H7 (cell line): ENCODE measurements at regions not wholly inside any gene's neighbourhood (a gene's known extent, or its start where the extent isn't known, plus 50 kb on each side); places are given as distances from the start of the nearest gene placed in this dataset.
A peak's percentile ranks its signal among the peaks of the same experiment; 100 is the strongest.

Experiments used
- DNase-seq: peaks from one replicate; pipeline ENCODE4 v3.0.0; 2012
- H3K27me3 ChIP-seq: 2 replicates; pipeline ENCODE4 v1.6.0; 2011; ENCODE audit warnings: mild to moderate bottlenecking, low read length; ENCODE audit not compliant: control insufficient read depth, insufficient read depth
- H3K36me3 ChIP-seq: replicated peaks from 2 replicates; pipeline ENCODE4 v1.5.1; 2011; ENCODE audit warnings: low read length; ENCODE audit not compliant: control insufficient read depth, insufficient read depth
- H3K4me3 ChIP-seq: 2 replicates; pipeline ENCODE4 v1.5.1; 2011; ENCODE audit warnings: low read depth, mild to moderate bottlenecking, control low read depth, low read length, moderate library complexity; ENCODE audit not compliant: insufficient read depth

GRCh38 chr3:120838441-120839091 is 69.4 kb upstream of the STXBP5L start:
- H3K27me3 ChIP-seq = no peaks in the 10 kb centered on the region
- no peak overlapping the region for H3K4me3 ChIP-seq
- H3K36me3 ChIP-seq = no peaks in the 10 kb centered on the region
- no peak for DNase-seq

DNA sequence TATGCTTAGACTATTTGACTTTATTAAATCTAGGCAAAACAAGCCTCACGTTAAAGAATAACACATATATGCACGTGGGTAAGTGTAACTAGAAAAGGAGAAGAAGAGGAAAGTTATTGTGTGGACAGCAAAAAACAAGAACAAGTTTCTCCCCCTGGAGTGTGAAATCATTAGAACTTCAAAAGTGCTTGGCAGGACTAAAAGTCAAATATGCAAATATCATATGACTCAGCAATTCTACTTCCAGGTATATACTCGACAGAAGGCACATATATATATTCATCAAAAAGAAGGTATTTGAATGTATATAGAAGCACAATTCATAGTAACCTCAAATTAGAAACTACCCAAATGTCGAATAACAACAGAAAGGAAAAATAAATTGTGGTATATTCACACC is 68.9 kb upstream of the STXBP5L start:
- no peak for DNase-seq
- Histone ChIP-seq H3K4me3 (no peak overlapping the region), H3K36me3 (no peaks in the 10 kb centered on the region), H3K27me3 (no peaks in the 10 kb centered on the region)

- Histone ChIP-seq H3K27me3 (no peaks in the 10 kb centered on the region), H3K36me3 (no peaks in the 10 kb centered on the region), H3K4me3 (no peak overlapping the region)
- DNase-seq = no peak
These were observed 66.7 kb upstream of the STXBP5L start for GRCh38 chr3:120841264-120841663.

DNA sequence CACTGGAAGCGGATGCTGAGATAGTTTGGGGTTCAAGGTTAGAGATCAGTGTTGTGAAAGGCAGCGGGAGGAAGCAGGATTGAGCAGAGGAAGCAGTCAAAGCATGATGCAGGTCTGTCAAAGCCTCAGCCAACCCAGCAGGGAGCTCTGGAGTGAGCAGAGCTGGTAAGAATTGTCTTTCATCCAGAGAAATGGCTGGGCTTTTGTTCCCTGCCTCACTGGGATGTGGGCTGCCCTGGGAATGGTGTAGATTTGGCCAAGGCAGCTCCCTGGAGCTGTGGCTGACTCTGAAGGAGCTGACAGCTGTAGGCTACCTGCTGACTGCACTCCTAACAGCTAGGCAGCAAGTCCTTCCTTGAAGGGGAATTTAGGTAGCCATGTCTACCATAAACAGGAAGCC is 61.9 kb upstream of the STXBP5L start:
- Histone ChIP-seq H3K27me3 (no peaks in the 10 kb centered on the region), H3K36me3 (no peaks in the 10 kb centered on the region), H3K4me3 (no peak overlapping the region)
- peak; percentile 22 for DNase-seq

GRCh38 chr3:120848503-120848902 is 59.5 kb upstream of the STXBP5L start:
- H3K36me3 ChIP-seq = no peaks in the 10 kb centered on the region
- DNase-seq = no peak

GRCh38 chr3:120850381-120851295 is 57.4 kb upstream of the STXBP5L start:
- no peak for DNase-seq
- Histone ChIP-seq H3K4me3 (no peak overlapping the region), H3K36me3 (no peaks in the 10 kb centered on the region), H3K27me3 (no peaks in the 10 kb centered on the region)

More at GRCh38 chr3:120848503-120848902, 59.5 kb upstream of the STXBP5L start:
- H3K27me3 ChIP-seq = no peaks in the 10 kb centered on the region
- H3K4me3 ChIP-seq = no peak overlapping the region

- no peak overlapping the region for H3K4me3 ChIP-seq
- H3K36me3 ChIP-seq = no peaks in the 10 kb centered on the region
- H3K27me3 ChIP-seq = no peaks in the 10 kb centered on the region
- no peak for DNase-seq
These were observed 55.6 kb upstream of the STXBP5L start for GRCh38 chr3:120852412-120852811.

GRCh38 chr3:120853416-120853815 is 54.6 kb upstream of the STXBP5L start:
- Histone ChIP-seq H3K27me3 (no peaks in the 10 kb centered on the region), H3K4me3 (no peak overlapping the region), H3K36me3 (no peaks in the 10 kb centered on the region)
- no peak for DNase-seq

GRCh38 chr3:120854908-120855526 is 53.0 kb upstream of the STXBP5L start:
- Histone ChIP-seq H3K36me3 (no peaks in the 10 kb centered on the region), H3K27me3 (no peaks in the 10 kb centered on the region)
- no peak for DNase-seq

GRCh38 chr3:120855665-120856437 is 52.2 kb upstream of the STXBP5L start:
- Histone ChIP-seq H3K27me3 (no peaks in the 10 kb centered on the region), H3K36me3 (no peaks in the 10 kb centered on the region), H3K4me3 (no peak overlapping the region)
- no peak for DNase-seq

More at GRCh38 chr3:120854908-120855526, 53.0 kb upstream of the STXBP5L start:
- H3K4me3 ChIP-seq = no peak overlapping the region
